H9 (cell line): ENCODE measurements at regions not wholly inside any gene's neighbourhood (a gene's known extent, or its start where the extent isn't known, plus 50 kb on each side); places are given as distances from the start of the nearest gene placed in this dataset.
"Not testable (repeated sequence)": the region's sequence is repeated elsewhere in the genome, so short reads cannot be mapped to it uniquely, and the experiment has no call there.

Experiments used
- DNase-seq: peaks from one replicate; pipeline ENCODE4 v3.0.0-alpha.2; 2017
- H2AFZ ChIP-seq: one replicate; pipeline ENCODE4 v1.6.1; 2013; ENCODE audit warnings: mild to moderate bottlenecking, low read length, control low read depth, moderate library complexity
- H2AK5ac ChIP-seq: 2 replicates; pipeline ENCODE4 v1.6.1; 2013; ENCODE audit warnings: low read length, control low read depth, mixed read lengths; ENCODE audit not compliant: insufficient read length
- H2BK120ac ChIP-seq: one replicate; pipeline ENCODE4 v1.6.1; 2013; ENCODE audit warnings: low read depth, mild to moderate bottlenecking, low read length, control low read depth, inconsistent platforms; ENCODE audit not compliant: poor library complexity, severe bottlenecking
- H2BK12ac ChIP-seq: 2 replicates; pipeline ENCODE4 v1.6.1; 2013; ENCODE audit warnings: low read length, control low read depth, mixed read lengths, low read depth; ENCODE audit not compliant: insufficient read length
- H2BK15ac ChIP-seq: 2 replicates; pipeline ENCODE4 v1.6.1; 2013; ENCODE audit warnings: low read depth, low read length, control low read depth
- H2BK20ac ChIP-seq: one replicate; pipeline ENCODE4 v1.6.1; 2013; ENCODE audit warnings: low read depth, mild to moderate bottlenecking, low read length, control low read depth, inconsistent platforms; ENCODE audit not compliant: poor library complexity, severe bottlenecking
- H2BK5ac ChIP-seq: 2 replicates; pipeline ENCODE4 v1.6.1; 2013; ENCODE audit warnings: low read length, control low read depth, mixed read lengths; ENCODE audit not compliant: insufficient read length
- H3K14ac ChIP-seq: 2 replicates; pipeline ENCODE4 v1.6.1; 2013; ENCODE audit warnings: low read length, control low read depth; ENCODE audit not compliant: insufficient read depth
- H3K18ac ChIP-seq: 2 replicates; pipeline ENCODE4 v1.6.1; 2013; ENCODE audit warnings: low read depth, mild to moderate bottlenecking, mixed read lengths, low read length, control low read depth; ENCODE audit not compliant: insufficient read length
- H3K23ac ChIP-seq: 2 replicates; pipeline ENCODE4 v1.6.1; 2013; ENCODE audit warnings: low read length, control low read depth, mixed read lengths, low read depth; ENCODE audit not compliant: insufficient read length
- H3K23me2 ChIP-seq: 2 replicates; pipeline ENCODE4 v1.6.1; 2013; ENCODE audit warnings: low read depth, mild to moderate bottlenecking, mixed read lengths, low read length, control low read depth; ENCODE audit not compliant: insufficient read length, poor library complexity, severe bottlenecking
- H3K27ac ChIP-seq: 2 replicates; pipeline ENCODE4 v1.5.1; 2013; ENCODE audit warnings: low read length, control low read depth, mixed read lengths, low read depth; ENCODE audit not compliant: insufficient read length
- H3K27me3 ChIP-seq: 2 replicates; pipeline ENCODE4 v1.6.1; 2013; ENCODE audit warnings: low read length, control low read depth, inconsistent platforms; ENCODE audit not compliant: insufficient read depth
- H3K4ac ChIP-seq: 2 replicates; pipeline ENCODE4 v1.6.1; 2013; ENCODE audit warnings: low read depth, mild to moderate bottlenecking, control low read depth, inconsistent platforms, low read length, moderate library complexity
- H3K4me1 ChIP-seq: 2 replicates; pipeline ENCODE4 v1.6.1; 2013; ENCODE audit warnings: low read length, control low read depth, inconsistent platforms; ENCODE audit not compliant: insufficient read depth
- H3K4me2 ChIP-seq: 2 replicates; pipeline ENCODE4 v1.6.1; 2013; ENCODE audit warnings: low read length, control low read depth, mixed read lengths; ENCODE audit not compliant: insufficient read length, insufficient read depth
- H3K56ac ChIP-seq: 2 replicates; pipeline ENCODE4 v1.6.1; 2013; ENCODE audit warnings: low read depth, mild to moderate bottlenecking, mixed read lengths, low read length, control low read depth; ENCODE audit not compliant: insufficient read length
- H3K79me1 ChIP-seq: 2 replicates; pipeline ENCODE4 v1.6.1; 2013; ENCODE audit warnings: low read depth, mild to moderate bottlenecking, moderate library complexity, low read length, control low read depth, inconsistent platforms; ENCODE audit not compliant: insufficient read depth, poor library complexity, severe bottlenecking
- H3K79me2 ChIP-seq: 2 replicates; pipeline ENCODE4 v1.6.1; 2013; ENCODE audit warnings: low read length, control low read depth, inconsistent platforms; ENCODE audit not compliant: insufficient read depth
- H3K9ac ChIP-seq: 2 replicates; pipeline ENCODE4 v1.6.1; 2013; ENCODE audit warnings: low read length, control low read depth, mixed read lengths; ENCODE audit not compliant: insufficient read length; ENCODE audit errors: extremely low read depth
- H3K9me3 ChIP-seq: one replicate; pipeline ENCODE4 v1.6.1; 2013; ENCODE audit warnings: low read depth, low read length, inconsistent platforms; ENCODE audit not compliant: control insufficient read depth
- H3T11ph ChIP-seq: one replicate; pipeline ENCODE4 v1.6.1; 2013; ENCODE audit warnings: mild to moderate bottlenecking, low read length, control low read depth, inconsistent platforms
- H4K20me1 ChIP-seq: one replicate; pipeline ENCODE4 v1.6.1; 2013; ENCODE audit not compliant: control insufficient read depth, insufficient read length, insufficient read depth
- H4K5ac ChIP-seq: 2 replicates; pipeline ENCODE4 v1.6.1; 2013; ENCODE audit warnings: low read depth, mild to moderate bottlenecking, mixed read lengths, low read length, control low read depth; ENCODE audit not compliant: insufficient read length
- H4K8ac ChIP-seq: replicated peaks from 2 replicates; pipeline ENCODE4 v1.6.1; 2013; ENCODE audit warnings: low read length, control low read depth, mixed read lengths, low read depth; ENCODE audit not compliant: insufficient read length
- H4K91ac ChIP-seq: 2 replicates; pipeline ENCODE4 v1.6.1; 2013; ENCODE audit warnings: low read depth, mild to moderate bottlenecking, moderate library complexity, mixed read lengths, low read length, control low read depth; ENCODE audit not compliant: insufficient read length
- H3K27ac Mint-ChIP-seq, 3 experiments: 2 replicates in 2 of 3; 3 replicates in 1 of 3; pipeline ENCODE4 v1.8.0; 2020 to 2021; ENCODE audit warnings: mixed read lengths in 3 of 3, mild to moderate bottlenecking in 1 of 3, moderate library complexity in 1 of 3
- H3K27me3 Mint-ChIP-seq: 2 replicates; pipeline ENCODE4 v1.8.0; 2021; ENCODE audit warnings: low read depth, mild to moderate bottlenecking, moderate library complexity, mixed read lengths
- H3K36me3 Mint-ChIP-seq, 3 experiments: 2 replicates in 2 of 3; 3 replicates in 1 of 3; pipeline ENCODE4 v1.8.0; 2020 to 2021; ENCODE audit warnings: low read depth in 3 of 3, mixed read lengths in 3 of 3; ENCODE audit not compliant: insufficient read depth in 1 of 3
- H3K4me1 Mint-ChIP-seq, 2 experiments: 2 replicates each; pipeline ENCODE4 v1.8.0; 2020; ENCODE audit warnings: mixed read lengths in 2 of 2
- H3K4me3 Mint-ChIP-seq, 2 experiments: 2 replicates in 1 of 2; 3 replicates in 1 of 2; pipeline ENCODE4 v1.8.0; 2020 to 2021; ENCODE audit warnings: mild to moderate bottlenecking in 2 of 2, mixed read lengths in 2 of 2, moderate library complexity in 1 of 2
- H3K9me3 Mint-ChIP-seq, 2 experiments: 2 replicates in 1 of 2; 3 replicates in 1 of 2; pipeline ENCODE4 v1.8.0; 2020; ENCODE audit warnings: mild to moderate bottlenecking in 2 of 2, mixed read lengths in 2 of 2, moderate library complexity in 1 of 2
- CTCF ChIP-seq: fragments of 200-600 bp; sonication (generic); conservative IDR thresholded peaks from 3 replicates; pipeline ENCODE4 v1.8.0; 2021; ENCODE audit warnings: antibody characterized with exemption, mild to moderate bottlenecking
- WGBS: extraction: QIAGEN DNeasy Blood & Tissue Kit; methylation state at CpG from one replicate; pipeline ENCODE4 v1.1.7; 2013; ENCODE audit warnings: missing lambda C conversion rate, low lambda C conversion rate, mixed read lengths; ENCODE audit not compliant: insufficient read length; ENCODE audit errors: extremely low coverage; 5-methylcytosine and 5-hydroxymethylcytosine counted together

- H3K27me3 Mint-ChIP-seq, result 0 out of 2 replicates have a peak, but pooled peaks cover 2% of the 10 kb centered on the region
- Histone ChIP-seq H3K18ac (peak overlapping the region; percentile 2), H3K23me2 (no peaks in the 10 kb centered on the region), H4K5ac (no peak overlapping the region), H3K9me3 (no peaks in the 10 kb centered on the region), H3K14ac (no peak overlapping the region), H2BK120ac (no peak overlapping the region), H3K27me3 (no peaks in the 10 kb centered on the region), H3K27ac (no peak overlapping the region), H2AK5ac (no peak overlapping the region), H3K79me1 (no peaks in the 10 kb centered on the region), H2BK12ac (no peak overlapping the region), H4K91ac (no peak overlapping the region), H4K8ac (no peak overlapping the region), H2AFZ (no peak overlapping the region), H2BK20ac (no peak overlapping the region), H3K4me1 (no peaks in the 10 kb centered on the region; the same call in 1 of the 2 replicates), H3K4me2 (no peak overlapping the region), H3K79me2 (no peaks in the 10 kb centered on the region), H2BK5ac (no peak overlapping the region), H3K23ac (no peak overlapping the region), H3K9ac (no peak overlapping the region), H3T11ph (no peak overlapping the region), H3K4ac (no peak overlapping the region), H2BK15ac (no peak overlapping the region), H3K56ac (no peak overlapping the region), H4K20me1 (no peaks in the 10 kb centered on the region)
- no peak overlapping the region for H3K4me3 Mint-ChIP-seq
- H3K27ac Mint-ChIP-seq, result no peak overlapping the region; a peak in 1 of 7 replicates
- no peak for TF ChIP-seq CTCF
- H3K9me3 Mint-ChIP-seq, result peaks cover 3% of the 10 kb centered on the region in 2 experiments; a peak in 4 of 5 replicates
- H3K4me1 Mint-ChIP-seq, result peaks cover 12 to 20% of the 10 kb centered on the region in 2 experiments
- H3K36me3 Mint-ChIP-seq, result peaks cover 0 to 4% (median 2%) of the 10 kb centered on the region in 3 experiments; a peak in 1 of 7 replicates
- WGBS, result no CpG with 5 or more reads among the region's 11 CpGs
- DNase-seq, result peak; percentile 12
Observed at GRCh38 chr9:89854715-89855475, 250.1 kb downstream of the GADD45G start.

GRCh38 chr9:89856296-89856695 is 251.5 kb downstream of the GADD45G start:
- H3K14ac ChIP-seq, H3K23ac ChIP-seq, H3K4ac ChIP-seq, H4K8ac ChIP-seq, H2BK20ac ChIP-seq, H3K79me1 ChIP-seq, H2AK5ac ChIP-seq, H2BK120ac ChIP-seq, H4K5ac ChIP-seq, H2BK12ac ChIP-seq, H2AFZ ChIP-seq, H2BK5ac ChIP-seq, H3K9me3 ChIP-seq, H3K23me2 ChIP-seq, H3T11ph ChIP-seq, H3K27me3 ChIP-seq, H3K27ac Mint-ChIP-seq, H3K4me3 Mint-ChIP-seq, H3K4me2 ChIP-seq, H3K9me3 Mint-ChIP-seq, H3K79me2 ChIP-seq, H3K27ac ChIP-seq, H3K4me1 ChIP-seq, H3K36me3 Mint-ChIP-seq, H3K18ac ChIP-seq, H3K56ac ChIP-seq, H4K20me1 ChIP-seq, H3K27me3 Mint-ChIP-seq, H3K9ac ChIP-seq, H4K91ac ChIP-seq, H2BK15ac ChIP-seq: not testable (repeated sequence)
- no CpG with 5 or more reads among the region's 5 CpGs for WGBS
- peak; percentile 24 for DNase-seq
- peaks cover 12 to 20% of the 10 kb centered on the region in 2 experiments for H3K4me1 Mint-ChIP-seq
